GM19239 (cell line): ENCODE measurements at regions not wholly inside any gene's neighbourhood (a gene's known extent, or its start where the extent isn't known, plus 50 kb on each side); places are given as distances from the start of the nearest gene placed in this dataset.
A peak's percentile ranks its signal among the peaks of the same experiment; 100 is the strongest.

Experiments
- DNase-seq: peaks from one replicate; pipeline ENCODE4 v3.0.0; 2011; ENCODE audit warnings: low spot score; ENCODE audit not compliant: insufficient read length
- FAIRE-seq: peaks from 2 replicates; lab custom pipeline; 2011; peaks lifted over from hg19 to GRCh38; lab: Jason Lieb, UNC

DNA sequence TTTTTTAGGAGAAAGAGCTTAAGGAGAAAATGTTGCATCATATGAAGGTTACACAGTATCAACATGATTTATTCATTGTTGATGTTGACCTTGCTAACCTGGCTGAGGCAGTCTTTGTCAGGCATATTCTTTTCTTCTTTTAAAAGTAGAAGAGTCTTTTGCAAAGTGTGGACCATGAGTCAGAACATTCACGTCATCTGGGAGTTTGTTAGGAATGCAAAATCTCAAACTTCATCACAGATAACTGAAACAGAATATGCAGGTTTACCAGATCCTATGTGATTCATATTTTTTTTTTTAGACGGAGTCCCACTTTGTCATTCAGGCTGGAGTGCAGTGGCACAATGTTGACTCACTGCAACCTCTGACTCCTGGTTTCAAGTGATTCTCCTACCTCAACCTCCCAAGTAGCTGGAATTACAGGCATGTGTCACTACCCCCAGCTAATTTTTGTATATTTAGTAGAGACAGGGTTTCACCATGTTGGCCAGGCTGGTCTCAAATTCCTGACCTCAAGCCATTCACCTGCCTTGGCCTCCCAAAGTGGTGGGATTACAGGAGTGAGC lies 530.4 kb upstream of the BTBD3 start:
- no peak for FAIRE-seq
- DNase-seq, result no peak

DNA sequence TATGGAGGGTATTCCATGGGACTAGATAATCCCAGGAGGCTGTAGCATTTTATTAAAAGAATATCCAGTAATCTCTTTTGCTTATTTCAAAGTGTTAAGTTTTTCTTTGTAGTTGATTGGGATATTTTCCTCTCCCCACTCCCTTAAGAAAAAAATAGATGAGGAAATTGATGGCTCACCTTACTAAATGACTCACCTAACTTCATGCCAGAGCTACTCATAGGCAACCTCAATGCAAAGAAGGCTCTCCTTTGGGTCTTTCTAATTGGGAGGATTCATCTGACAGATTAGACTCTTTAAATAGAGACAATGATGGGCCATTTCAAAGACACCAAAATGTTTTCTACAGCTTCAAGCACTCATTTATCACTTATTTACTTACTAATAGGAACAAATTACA lies 528.5 kb upstream of the BTBD3 start:
- DNase-seq (no peak), FAIRE-seq (no peak)

DNA sequence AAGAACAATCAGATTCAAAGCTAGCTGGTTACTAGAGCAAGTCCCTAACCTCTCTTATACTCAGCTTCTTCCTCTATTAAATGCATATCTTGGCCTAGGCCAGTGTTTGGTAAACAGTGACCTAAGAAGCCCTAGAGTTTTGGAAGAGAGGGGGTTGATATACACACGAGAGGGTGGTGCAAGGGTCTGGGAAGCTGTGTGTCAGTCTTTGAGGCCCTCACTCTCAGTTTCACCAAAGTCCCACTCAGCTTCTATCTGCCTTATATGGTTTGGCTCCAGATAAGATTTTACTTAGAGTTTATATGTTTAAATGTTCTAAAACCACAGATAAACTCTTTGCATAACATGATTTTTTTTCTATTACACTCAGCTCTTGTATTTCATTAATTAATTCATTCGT lies 526.1 kb upstream of the BTBD3 start:
- DNase-seq (no peak), FAIRE-seq (no peak)

DNA sequence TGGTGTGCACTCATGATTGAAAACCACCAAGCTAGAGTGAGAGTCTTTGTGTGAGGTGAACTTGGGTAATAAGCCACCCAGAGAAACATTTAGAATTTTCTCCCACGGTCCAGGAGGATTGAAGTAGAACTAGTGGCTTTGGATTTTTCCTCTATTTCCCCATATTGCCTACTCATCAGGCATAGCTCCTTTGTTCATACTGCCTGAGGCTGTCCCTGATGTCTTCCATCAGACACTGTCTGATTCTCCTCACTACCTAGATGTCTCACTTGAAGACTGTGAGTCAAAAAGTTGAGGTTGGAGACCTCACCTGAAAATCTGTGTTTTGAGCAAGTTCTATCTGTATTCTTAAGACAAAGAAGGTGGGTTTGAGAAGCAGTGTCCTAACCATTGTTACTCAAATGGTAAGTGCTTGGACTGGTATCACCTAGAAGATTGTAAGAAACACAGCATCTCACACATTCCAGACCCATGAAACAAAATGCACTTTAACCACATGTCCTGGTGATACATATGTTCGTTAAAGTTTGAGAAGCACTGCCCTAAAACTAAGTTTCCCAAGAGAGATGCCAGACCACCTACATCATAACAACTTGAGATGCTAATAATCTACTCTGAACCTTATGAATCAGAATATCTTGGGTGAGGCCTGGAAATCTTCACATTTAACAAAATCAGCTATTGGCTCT lies 523.4 kb upstream of the BTBD3 start:
- DNase-seq (no peak), FAIRE-seq (no peak)

DNA sequence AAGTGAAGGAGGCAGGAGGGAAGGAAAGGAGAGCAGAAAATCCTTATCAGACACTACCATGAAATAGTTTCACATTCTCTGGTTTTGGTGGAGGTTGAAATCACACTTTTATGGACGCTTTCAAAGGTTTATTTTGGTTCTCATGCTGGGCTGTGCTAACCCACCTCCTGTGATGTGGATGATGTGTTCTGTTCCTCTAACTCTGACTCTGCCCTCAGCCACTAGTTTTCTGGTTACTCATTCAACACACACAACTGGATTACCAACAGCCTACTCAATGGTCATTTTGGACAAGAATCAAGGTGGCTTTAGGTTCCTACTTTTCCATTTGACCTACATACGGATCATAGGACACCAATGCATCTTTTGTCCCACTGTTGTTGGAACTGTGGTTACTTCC lies 522.1 kb upstream of the BTBD3 start:
- FAIRE-seq (no peak), DNase-seq (no peak)

DNA sequence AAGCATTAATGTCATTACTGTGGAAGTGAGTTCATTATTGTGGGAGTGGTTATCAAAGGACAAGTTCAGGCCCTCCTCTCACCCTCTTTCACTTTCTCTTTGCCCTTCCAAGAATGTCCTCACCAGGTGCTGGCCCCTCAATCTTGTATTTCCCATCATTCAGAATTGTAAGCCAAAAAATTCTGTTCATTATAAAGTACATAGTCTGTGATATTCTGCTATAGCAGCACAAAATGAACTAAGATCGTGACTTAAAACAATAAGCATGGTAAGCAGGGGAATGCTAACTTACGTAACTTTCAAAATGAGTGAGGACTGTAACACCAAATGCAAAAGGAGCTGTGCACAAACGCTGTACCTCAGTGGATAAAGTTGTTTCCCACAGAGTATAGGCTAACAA lies 515.7 kb upstream of the BTBD3 start:
- DNase-seq (no peak), FAIRE-seq (peak; percentile 78)

DNA sequence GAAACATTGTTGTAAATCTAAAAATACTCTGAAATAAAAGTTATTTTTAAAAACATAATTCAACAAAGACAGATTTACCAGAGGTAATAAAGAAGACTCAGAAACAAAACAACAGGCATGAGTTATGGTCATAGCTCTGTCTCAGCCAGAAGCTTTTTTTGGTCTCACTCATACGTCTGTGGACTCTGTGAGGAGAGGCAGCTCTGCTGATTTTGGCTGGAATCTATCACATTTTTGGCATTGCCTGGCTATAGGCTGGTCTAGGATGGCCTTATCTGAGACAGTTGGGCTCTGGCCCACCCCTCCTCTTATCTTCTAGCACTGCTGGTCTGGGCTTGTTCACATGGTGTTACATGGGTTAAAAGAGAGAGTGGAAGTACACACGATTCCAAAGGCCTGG lies 514.0 kb upstream of the BTBD3 start:
- DNase-seq (no peak), FAIRE-seq (no peak)

DNA sequence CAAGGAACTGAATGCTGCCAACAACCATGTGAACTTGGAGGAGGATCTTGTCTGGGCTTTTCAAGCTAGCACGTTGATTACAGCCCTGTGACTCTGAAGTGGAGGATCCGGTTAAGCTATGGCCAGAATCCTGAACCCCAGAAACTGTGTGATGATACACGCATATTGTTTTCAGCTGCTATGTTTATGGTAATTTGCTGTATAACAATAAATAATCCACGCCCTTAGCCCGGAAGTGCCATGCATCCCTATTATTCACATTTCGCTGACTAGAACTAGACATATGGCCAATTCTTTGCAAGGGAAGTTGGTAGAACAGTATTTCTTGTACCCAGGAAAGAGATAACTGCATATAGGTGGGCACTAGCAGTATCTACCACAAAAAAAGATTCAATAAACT lies 510.8 kb upstream of the BTBD3 start:
- DNase-seq (no peak), FAIRE-seq (no peak)

DNA sequence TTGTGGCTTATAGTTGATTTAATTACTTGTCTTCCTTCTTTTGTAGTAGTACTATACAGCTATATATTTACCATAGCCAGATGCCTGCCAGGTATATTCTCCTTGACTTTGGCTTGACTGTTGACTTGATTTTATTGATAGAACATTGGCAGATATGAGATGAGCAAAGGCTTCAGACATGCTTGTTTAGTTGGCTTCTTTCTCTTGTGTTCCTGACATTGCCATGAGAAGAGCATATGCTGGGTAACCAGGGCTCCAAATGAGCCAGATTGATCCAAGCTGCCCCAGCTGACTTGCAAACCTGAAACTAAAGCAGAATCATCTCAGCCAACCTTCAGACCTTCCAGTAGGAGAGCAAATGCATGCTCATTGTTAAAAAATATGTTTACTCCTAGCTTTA lies 508.1 kb upstream of the BTBD3 start:
- DNase-seq (no peak), FAIRE-seq (no peak)

DNA sequence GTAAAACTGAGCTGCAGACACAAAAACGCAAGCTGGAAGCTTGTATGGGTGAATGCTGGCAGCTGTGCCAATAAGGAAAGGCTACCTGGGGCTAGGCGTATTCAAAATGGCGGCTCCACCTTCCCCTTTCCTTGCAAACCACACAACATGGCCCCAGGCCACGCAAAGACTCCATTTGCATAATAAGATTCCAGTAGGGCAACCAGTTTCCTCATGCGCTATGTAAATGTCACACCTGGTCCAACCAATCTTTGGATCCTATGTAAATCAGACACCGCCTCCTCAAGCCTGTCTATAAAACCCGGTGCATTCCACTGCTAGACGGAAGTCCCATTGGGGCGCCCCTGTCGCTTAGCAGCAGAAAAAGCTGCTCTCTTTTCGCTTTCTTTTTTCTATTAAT lies 505.9 kb upstream of the BTBD3 start:
- FAIRE-seq, result no peak
- DNase-seq, result no peak

DNA sequence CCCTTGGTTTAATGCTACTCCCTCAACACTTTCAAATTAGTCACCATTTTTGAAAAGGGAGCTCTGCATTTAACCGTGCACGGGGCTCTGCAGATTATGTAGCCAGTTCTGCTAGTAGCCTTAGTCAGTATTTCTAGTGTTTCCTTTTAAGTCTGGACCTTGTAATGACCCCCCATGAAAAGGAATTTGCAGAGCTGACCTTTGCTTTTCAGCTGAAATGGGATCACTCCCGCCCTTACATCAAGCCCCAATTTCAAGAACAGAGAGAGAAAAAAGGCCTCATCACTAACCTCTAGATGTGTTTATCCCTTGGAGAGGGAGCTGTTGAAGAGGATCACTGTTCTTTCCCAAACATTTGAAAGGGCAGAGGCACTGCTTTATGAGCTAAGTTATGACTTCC lies 490.7 kb upstream of the BTBD3 start:
- FAIRE-seq, result no peak
- no peak for DNase-seq

DNA sequence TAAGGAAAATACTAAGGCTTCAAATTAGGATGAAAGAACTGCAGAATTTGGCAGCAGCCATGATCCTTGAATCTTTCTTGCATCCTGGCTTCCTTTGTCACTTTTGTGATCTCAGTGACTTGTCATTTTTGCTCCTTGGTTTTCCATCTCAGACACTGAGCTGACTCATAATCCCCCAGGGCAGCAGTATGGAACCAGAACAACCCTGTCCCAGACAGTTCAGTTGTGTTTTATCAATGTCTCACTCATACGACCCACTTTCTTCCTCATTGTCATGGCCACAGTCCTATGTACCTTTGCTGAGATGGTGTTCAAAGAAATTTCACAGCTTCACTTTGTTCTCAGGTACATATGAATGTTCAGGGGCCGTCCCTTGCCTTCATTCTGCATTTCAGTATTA lies 488.5 kb upstream of the BTBD3 start:
- DNase-seq (no peak), FAIRE-seq (no peak)

DNA sequence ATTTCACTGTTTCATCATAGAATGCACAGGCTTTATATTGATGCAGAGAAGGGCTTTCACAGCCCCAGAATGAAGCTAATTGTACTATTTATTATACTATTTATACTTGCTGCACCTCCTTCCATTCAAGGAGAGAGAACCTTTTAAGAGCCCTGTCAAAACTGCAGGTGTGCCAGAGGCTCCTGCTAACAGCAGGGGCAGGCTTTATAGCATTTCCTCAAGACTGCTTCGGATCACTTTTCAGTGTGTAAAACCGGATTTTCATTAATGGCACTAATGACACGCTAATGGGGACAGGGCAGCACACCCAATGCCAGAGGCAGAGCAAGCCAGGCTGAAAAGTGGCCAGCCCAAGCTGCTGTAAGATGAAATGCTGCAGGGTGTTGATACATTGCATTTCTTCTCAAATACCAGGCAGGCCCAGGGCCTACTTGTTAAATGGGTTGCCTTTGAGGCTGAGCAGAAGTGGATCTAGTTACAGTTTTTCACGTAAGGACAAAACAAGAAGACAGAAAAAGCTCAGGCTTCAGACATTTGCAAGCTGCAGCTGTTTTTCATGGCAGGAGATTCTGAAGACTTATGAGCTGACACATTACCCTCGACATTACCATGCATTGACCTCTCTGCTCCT lies 487.7 kb upstream of the BTBD3 start:
- FAIRE-seq (no peak), DNase-seq (no peak)

DNA sequence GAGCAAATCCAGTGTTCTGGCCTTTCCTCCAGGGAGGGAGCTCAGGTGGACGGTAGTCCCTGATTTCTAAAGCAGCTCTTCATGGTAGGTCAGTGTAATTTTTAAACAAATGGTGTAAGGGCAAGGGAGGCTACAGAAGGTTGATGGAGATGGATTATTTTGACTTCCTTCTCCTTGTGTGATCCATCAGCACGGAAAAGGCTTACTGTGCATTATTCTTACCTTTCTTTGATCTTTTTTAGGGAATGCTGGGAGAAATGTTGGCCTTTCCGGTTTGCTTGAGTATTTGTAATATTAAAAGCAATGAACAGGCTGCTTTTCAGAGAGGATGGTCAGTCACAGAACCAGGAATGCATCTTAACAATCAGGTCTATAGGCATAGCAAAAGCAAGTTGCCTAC lies 487.0 kb upstream of the BTBD3 start:
- no peak for FAIRE-seq
- no peak for DNase-seq

DNA sequence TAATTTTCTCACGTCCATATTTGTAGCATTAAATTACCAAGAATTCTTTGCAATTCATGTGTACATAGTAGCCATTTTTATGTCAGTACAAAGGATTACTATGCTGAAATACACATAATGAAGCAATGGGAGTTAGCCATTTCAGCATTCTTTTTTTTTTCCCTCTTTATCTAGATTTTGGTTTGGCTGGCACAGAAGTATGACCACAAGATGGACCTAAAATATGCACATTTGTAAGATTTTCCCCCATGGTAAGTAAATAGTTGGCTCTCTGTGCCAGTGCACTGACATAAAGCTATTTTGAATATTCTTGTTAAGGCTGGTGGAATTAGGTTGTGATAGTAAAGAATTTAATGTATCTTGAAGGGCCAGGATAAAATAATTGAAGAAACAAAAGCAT lies 486.1 kb upstream of the BTBD3 start:
- DNase-seq, result no peak
- no peak for FAIRE-seq

DNA sequence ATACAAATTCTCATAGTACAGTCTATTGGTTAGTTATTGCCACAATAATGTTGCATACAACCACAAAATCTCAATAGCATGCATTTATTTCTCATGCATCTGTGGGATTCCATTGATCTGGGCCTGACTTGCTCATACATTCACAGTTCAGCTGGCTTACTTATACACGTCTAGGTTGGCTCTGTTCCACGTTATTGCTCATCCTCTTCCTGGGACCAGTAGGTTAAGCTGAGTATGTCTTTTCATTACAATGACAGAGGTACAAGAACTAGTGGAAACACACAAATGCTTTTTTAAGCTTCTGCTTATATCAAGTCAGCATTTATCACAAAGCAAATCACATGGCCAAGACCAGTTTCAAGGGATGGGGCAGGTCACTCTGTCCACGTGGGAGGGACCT lies 485.3 kb upstream of the BTBD3 start:
- DNase-seq (no peak), FAIRE-seq (no peak)

DNA sequence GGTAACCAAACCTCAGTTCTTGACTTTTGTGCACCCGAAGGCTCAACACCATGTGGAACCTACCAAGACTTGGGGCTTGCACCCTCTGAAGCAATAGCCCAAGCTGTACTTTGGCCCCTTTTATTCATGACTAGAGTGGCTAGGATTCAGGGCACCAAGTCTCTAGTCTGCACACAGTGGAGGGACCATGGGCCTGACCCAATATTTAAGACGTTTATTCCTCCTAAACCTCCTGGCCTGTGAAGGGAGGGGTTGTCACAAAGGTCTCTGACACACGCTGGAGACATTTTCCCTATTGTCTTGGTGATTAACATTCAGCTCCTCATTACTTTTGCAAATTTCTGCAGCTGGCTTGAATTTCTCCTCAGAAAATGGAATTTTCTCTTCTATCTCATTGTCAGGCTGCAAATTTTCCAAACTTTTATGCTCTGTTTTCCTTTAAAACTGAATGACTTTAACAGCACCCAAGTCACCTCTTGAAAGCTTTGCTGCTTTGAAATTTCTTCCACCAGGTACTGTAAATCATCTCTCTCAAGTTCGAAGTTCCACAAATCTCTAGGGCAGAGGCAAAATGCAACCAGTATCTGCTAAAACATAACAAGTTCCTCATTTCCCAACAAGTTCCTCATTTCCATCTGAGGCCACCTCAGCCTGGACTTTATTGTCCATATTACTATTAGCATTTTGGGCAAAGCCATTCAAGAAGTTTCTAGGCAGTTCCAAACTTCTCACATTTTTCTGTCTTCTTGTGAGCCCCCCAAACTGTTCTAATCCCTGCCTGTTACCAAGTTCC lies 481.4 kb upstream of the BTBD3 start:
- FAIRE-seq, result no peak
- no peak for DNase-seq

DNA sequence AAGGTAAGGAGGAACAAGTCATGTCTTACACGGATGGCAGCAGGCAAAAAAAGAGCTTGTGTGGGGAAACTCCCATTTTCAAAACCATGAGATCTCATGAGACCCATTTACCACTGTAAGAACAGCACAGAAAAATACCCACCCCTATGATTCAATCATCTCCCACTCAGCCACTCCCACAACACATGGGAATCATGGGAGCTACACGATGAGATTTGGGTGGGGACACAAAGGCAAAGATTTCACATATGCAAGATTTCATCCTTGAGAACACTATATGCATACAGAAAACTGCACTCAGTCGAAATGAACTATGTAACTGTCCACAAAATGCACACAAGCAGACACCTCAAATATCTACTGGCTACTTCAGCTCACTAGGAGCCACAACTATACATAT lies 480.6 kb upstream of the BTBD3 start:
- DNase-seq (no peak), FAIRE-seq (no peak)

DNA sequence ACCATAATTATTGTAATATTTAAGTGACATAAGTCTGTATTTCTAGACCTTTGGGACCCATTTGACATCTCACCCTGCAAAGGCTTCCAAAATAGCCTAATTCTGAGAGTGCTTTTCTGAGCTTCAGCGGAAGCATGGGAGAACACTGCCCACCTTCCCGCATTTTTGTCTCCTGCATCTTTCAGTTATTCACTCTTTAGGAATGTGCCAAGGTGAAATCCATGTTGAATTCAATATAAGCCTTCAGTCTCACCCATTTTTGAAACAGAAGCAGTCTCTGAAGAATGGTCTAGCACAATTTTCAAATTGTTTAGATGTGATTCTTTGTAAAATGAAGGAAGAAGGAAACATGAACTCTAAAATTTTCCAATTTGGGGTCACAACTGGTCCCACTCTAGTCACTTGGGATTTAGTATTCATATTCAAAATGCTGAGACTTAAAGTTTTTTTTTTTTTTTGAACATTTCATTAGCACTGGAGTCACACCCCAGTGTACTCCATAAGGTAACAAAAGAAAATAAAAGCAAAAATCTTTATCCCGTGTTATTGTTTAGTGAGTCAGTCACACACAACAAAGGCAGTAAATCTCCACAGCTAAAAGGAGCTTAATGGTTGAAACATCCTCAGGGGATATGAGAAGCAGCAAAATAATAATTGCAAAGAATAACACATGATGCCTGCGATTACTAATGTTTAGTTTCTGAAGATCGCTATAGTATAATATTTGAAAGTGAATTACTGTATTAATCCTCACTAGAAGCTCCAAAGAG lies 479.9 kb upstream of the BTBD3 start:
- DNase-seq (no peak), FAIRE-seq (no peak)

DNA sequence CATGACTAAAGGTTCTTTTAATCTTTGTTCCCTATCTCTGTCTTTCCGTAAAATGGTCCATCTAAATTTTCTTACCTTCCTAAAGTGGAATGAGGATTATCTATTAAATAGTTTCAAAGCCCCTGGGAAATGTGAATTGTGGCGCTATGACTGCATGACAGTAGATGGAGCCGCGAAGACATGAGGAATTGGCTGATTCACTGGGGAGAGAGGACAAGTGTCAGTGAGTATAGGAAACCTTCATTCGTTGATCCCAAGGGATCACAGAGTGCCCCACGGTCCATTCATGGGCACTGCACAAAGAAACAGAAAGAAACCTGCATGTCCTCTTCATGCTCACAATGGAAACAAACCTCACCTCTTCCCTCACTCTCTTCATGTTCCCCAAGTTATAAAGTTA lies 479.3 kb upstream of the BTBD3 start:
- DNase-seq (no peak), FAIRE-seq (no peak)
